ENCODE measurements at regions not wholly inside any gene's neighbourhood (a gene's known extent, or its start where the extent isn't known, plus 50 kb on each side); places are given as distances from the start of the nearest gene placed in this dataset.

- Histone ChIP-seq H3K4me3 (no peak overlapping the region), H3K4me1 (no peaks in the 10 kb centered on the region), H3K27ac (no peak overlapping the region), H3K36me3 (no peaks in the 10 kb centered on the region), H3K27me3 (no peaks in the 10 kb centered on the region), H3K9me3 (no peaks in the 10 kb centered on the region)
- DNase-seq (ENCODE audit: low spot score in 2 of 2), result no peak
- TF ChIP-seq EP300 (IDR thresholded peaks at IDR 0.05) (no peak), POLR2AphosphoS5 (IDR thresholded peaks at IDR 0.05) (no peak), POLR2A (IDR thresholded peaks at IDR 0.05) (no peak)
- TF ChIP-seq, protein P1, sequence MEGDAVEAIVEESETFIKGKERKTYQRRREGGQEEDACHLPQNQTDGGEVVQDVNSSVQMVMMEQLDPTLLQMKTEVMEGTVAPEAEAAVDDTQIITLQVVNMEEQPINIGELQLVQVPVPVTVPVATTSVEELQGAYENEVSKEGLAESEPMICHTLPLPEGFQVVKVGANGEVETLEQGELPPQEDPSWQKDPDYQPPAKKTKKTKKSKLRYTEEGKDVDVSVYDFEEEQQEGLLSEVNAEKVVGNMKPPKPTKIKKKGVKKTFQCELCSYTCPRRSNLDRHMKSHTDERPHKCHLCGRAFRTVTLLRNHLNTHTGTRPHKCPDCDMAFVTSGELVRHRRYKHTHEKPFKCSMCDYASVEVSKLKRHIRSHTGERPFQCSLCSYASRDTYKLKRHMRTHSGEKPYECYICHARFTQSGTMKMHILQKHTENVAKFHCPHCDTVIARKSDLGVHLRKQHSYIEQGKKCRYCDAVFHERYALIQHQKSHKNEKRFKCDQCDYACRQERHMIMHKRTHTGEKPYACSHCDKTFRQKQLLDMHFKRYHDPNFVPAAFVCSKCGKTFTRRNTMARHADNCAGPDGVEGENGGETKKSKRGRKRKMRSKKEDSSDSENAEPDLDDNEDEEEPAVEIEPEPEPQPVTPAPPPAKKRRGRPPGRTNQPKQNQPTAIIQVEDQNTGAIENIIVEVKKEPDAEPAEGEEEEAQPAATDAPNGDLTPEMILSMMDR (IDR thresholded peaks at IDR 0.05), result no peak
Measured at GRCh38 chr12:85385406-85385805, 105.4 kb downstream of the ALX1 start.

- Histone ChIP-seq H3K27me3 (no peaks in the 10 kb centered on the region), H3K4me1 (no peaks in the 10 kb centered on the region), H3K4me3 (no peak overlapping the region), H3K27ac (no peak overlapping the region), H3K36me3 (no peaks in the 10 kb centered on the region), H3K9me3 (no peaks in the 10 kb centered on the region)
- 16% methylated on average over 1 of the region's 1 CpG for WGBS
- no peak for DNase-seq (ENCODE audit: low spot score in 2 of 2)
- TF ChIP-seq POLR2A (IDR thresholded peaks at IDR 0.05), result no peak
- TF ChIP-seq, protein P1 (IDR thresholded peaks at IDR 0.05), result no peak
- no peak for TF ChIP-seq EP300 (IDR thresholded peaks at IDR 0.05)
- TF ChIP-seq POLR2AphosphoS5 (IDR thresholded peaks at IDR 0.05), result no peak
Measured at GRCh38 chr12:85390266-85390665, 110.2 kb downstream of the ALX1 start.

GRCh38 chr12:85392508-85392907 is 112.5 kb downstream of the ALX1 start:
- WGBS, result 56% methylated on average over 1 of the region's 1 CpG
- Histone ChIP-seq H3K4me1 (no peaks in the 10 kb centered on the region), H3K27ac (no peak overlapping the region), H3K4me3 (no peak overlapping the region), H3K27me3 (no peaks in the 10 kb centered on the region), H3K9me3 (no peaks in the 10 kb centered on the region), H3K36me3 (no peaks in the 10 kb centered on the region)
- no peak for DNase-seq (ENCODE audit: low spot score in 2 of 2)
- no peak for TF ChIP-seq POLR2A (IDR thresholded peaks at IDR 0.05)
- no peak for TF ChIP-seq EP300 (IDR thresholded peaks at IDR 0.05)
- TF ChIP-seq POLR2AphosphoS5 (IDR thresholded peaks at IDR 0.05), result no peak
- TF ChIP-seq, protein P1 (IDR thresholded peaks at IDR 0.05), result no peak

- Histone ChIP-seq H3K4me3 (no peak overlapping the region), H3K27me3 (no peaks in the 10 kb centered on the region), H3K36me3 (no peaks in the 10 kb centered on the region), H3K9me3 (no peaks in the 10 kb centered on the region), H3K4me1 (no peaks in the 10 kb centered on the region), H3K27ac (no peak overlapping the region)
- TF ChIP-seq POLR2A (IDR thresholded peaks at IDR 0.05) (no peak), EP300 (IDR thresholded peaks at IDR 0.05) (no peak), POLR2AphosphoS5 (IDR thresholded peaks at IDR 0.05) (no peak)
- TF ChIP-seq, protein P1 (IDR thresholded peaks at IDR 0.05), result no peak
- no peak for DNase-seq (ENCODE audit: low spot score in 2 of 2)
Measured at GRCh38 chr12:85393606-85394005, 113.6 kb downstream of the ALX1 start.

GRCh38 chr12:85394065-85394464 is 114.0 kb downstream of the ALX1 start:
- TF ChIP-seq EP300 (IDR thresholded peaks at IDR 0.05), result no peak
- TF ChIP-seq, protein P1 (IDR thresholded peaks at IDR 0.05), result no peak
- TF ChIP-seq POLR2AphosphoS5 (IDR thresholded peaks at IDR 0.05), result no peak
- TF ChIP-seq POLR2A (IDR thresholded peaks at IDR 0.05), result no peak
- H3K27ac ChIP-seq, result no peak overlapping the region
- H3K9me3 ChIP-seq, result no peaks in the 10 kb centered on the region
- 61% methylated on average over 3 of the region's 3 CpGs for WGBS
- DNase-seq (ENCODE audit: low spot score in 2 of 2), result no peak
- no peaks in the 10 kb centered on the region for H3K36me3 ChIP-seq
- H3K4me3 ChIP-seq, result no peak overlapping the region
- no peaks in the 10 kb centered on the region for H3K27me3 ChIP-seq
- no peaks in the 10 kb centered on the region for H3K4me1 ChIP-seq

Data from suprapubic skin (tissue), 4 donors.